Testis (tissue), 2 donors: ENCODE measurements at regions not wholly inside any gene's neighbourhood (a gene's known extent, or its start where the extent isn't known, plus 50 kb on each side); places are given as distances from the start of the nearest gene placed in this dataset.

Experiments used
- POLR2A ChIP-seq: fragments of 450-650 bp; IDR thresholded peaks from one replicate; pipeline ENCODE4 v1.6.1; 2017; ENCODE audit warnings: antibody characterized with exemption, mild to moderate bottlenecking, moderate library complexity
- TF ChIP-seq, protein P1 (sequence below), 3 experiments: fragments of 450-650 bp in 2 of 3; fragments of 200-600 bp in 1 of 3; sonication (generic) in 1 of 3; IDR thresholded peaks; one replicate each; pipeline ENCODE4 v1.5.1; 2016 to 2019; ENCODE audit warnings: antibody characterized with exemption in 3 of 3, mild to moderate bottlenecking in 2 of 3, moderate library complexity in 1 of 3

DNA sequence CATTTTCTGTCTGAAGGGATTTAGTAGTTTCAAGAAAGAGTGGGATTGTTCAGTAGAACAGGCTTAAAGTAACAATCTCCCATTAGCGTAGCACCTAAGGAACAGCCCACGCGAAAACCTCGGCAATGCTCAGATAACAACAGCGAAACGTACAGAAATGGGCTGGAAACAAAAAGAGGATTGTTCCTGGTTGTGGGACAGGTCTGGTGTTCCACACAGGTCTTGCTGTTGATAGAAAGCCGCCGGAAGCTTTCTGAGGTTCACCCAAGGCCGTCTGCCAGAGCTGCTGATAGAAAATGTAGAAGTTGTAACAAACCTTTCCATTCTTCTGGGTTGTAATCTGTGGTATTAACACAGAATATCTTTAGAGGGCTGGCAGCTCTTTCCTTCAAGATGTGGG lies 69.4 kb upstream of the CLCN4 start:
- TF ChIP-seq, protein P1, sequence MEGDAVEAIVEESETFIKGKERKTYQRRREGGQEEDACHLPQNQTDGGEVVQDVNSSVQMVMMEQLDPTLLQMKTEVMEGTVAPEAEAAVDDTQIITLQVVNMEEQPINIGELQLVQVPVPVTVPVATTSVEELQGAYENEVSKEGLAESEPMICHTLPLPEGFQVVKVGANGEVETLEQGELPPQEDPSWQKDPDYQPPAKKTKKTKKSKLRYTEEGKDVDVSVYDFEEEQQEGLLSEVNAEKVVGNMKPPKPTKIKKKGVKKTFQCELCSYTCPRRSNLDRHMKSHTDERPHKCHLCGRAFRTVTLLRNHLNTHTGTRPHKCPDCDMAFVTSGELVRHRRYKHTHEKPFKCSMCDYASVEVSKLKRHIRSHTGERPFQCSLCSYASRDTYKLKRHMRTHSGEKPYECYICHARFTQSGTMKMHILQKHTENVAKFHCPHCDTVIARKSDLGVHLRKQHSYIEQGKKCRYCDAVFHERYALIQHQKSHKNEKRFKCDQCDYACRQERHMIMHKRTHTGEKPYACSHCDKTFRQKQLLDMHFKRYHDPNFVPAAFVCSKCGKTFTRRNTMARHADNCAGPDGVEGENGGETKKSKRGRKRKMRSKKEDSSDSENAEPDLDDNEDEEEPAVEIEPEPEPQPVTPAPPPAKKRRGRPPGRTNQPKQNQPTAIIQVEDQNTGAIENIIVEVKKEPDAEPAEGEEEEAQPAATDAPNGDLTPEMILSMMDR (IDR thresholded peaks at IDR 0.05): no peak
- no peak for TF ChIP-seq POLR2A
